ENCODE measurements at regions not wholly inside any gene's neighbourhood (a gene's known extent, or its start where the extent isn't known, plus 50 kb on each side); places are given as distances from the start of the nearest gene placed in this dataset.

DNA sequence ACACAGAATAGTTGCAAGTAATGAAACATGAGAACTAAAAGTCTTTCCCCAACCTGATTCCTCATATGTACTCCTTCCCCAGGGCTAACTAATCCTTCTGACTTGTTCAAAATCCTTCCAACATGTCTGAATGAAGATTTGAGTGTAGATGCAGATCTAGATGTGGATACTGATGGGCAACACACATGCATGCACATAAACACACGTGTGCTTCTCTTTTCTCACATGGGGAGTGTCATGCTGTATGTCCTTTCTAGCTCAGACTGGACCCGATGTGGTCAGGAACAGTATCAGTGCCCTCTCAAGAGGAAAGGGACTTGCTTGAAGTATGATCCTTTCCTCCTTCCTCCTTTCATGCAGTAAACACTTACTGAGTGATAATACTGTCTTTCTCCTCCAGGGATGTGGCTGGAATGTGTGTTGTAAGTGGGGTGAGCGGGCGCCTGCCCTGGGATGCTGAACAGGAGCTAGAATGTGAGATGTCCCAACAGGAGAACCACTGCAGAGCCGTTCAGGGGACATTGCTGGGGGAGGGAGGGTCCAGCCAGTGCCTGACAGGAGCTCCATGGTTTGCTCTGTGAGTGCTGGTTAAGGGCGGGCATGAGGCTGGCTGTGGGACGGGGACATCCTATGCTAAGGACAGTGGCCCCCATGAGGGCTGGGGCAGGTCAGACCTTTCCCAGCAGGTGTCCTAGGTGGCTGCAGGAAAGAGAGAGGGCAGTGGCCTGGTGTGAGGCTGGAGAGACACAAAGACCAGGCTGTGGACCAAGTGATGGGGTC is 146.9 kb downstream of the TEX29 start:
- Histone ChIP-seq H3K4me1 (replicated peaks) (no peaks in the 10 kb centered on the region), H3K4me3 (no peak overlapping the region), H3K27me3 (replicated peaks) (peaks cover 96% of the 10 kb centered on the region), H3K36me3 (no peaks in the 10 kb centered on the region), H3K9me3 (replicated peaks) (peaks cover 3% of the 10 kb centered on the region; the same call in 1 of the 2 replicates), H3K27ac (no peak overlapping the region)
- peak in 1 of 2 experiments; percentile 50 for DNase-seq (ENCODE audit: low read depth in 1 of 2, low spot score in 2 of 2)

DNA sequence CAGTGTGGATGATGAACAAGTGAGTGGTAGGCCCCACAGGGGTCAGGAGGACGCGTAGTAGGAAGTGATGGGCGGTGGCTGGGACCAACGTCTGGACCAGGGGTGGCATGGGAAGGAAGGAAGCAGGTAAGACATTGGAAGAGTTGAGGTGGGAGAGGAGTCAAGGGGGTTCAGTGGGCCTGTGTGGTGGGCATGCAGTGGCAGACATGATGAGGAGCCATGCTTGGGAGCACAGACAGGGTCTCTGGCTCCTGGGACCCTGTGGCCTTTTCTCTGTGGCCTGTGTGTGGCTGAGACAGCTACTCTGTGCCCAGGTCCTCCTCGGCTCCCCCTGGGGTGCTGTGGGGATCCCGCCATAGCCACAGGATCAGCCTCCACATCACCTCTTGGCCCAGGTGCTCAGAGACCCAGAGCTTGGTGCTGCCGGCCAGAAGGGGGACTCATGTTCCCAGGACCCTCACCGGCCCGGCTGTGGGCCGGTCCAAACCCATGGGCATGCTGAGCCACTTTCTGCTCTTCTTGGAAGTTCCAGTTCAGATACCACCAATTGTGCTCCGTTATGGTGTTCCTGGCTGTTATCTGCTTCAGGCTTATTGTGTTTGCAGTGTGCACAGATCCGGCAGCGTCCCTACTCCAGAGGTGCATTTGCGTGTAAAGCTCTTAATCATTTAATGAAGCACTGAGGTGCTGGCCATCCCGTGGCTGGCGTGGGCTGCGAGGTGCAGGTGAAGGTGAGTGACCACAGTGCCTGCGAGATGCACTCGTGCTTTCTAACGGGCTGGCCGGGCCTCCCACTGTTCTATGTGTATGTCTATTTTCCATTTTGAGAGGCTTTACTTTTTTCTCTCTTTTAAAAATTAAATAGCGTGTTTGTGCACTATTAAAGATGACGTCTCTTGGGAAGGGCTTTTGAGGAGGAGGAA is 147.9 kb downstream of the TEX29 start:
- no peak overlapping the region for H3K27ac ChIP-seq
- H3K9me3 ChIP-seq (replicated peaks) = peaks cover 3% of the 10 kb centered on the region; the same call in 1 of the 2 replicates
- H3K36me3 ChIP-seq = no peaks in the 10 kb centered on the region
- no peaks in the 10 kb centered on the region for H3K4me1 ChIP-seq (replicated peaks)
- DNase-seq (ENCODE audit: low read depth in 1 of 2, low spot score in 2 of 2) = peak in 1 of 2 experiments; percentile 54
- H3K4me3 ChIP-seq = no peak overlapping the region
- peaks cover 96% of the 10 kb centered on the region for H3K27me3 ChIP-seq (replicated peaks)

DNA sequence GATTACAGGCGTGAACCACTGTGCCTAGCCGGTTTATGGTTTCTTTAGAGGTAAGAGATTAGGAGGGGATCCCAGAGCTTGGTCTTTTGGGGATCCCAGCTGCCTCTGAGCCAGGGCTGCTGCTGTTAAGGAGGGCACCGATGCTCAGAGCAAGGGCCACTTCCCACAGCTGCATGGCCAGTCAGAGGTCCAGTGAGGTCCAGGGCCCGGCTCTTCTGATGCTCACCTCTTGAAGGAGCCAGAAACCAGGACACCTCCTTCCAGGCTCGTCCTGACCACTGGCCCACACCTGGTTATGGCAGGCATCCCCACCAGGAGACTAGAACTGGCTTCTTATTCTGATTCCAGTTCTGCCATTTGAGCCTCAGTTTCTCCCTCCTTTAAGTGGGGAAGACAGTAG is 149.0 kb downstream of the TEX29 start:
- peaks cover 3% of the 10 kb centered on the region; the same call in 1 of the 2 replicates for H3K9me3 ChIP-seq (replicated peaks)
- no peak overlapping the region for H3K27ac ChIP-seq
- no peaks in the 10 kb centered on the region for H3K36me3 ChIP-seq
- no peak overlapping the region for H3K4me3 ChIP-seq
- no peaks in the 10 kb centered on the region for H3K4me1 ChIP-seq (replicated peaks)
- H3K27me3 ChIP-seq (replicated peaks) = peaks cover 94% of the 10 kb centered on the region
- peak in 1 of 2 experiments; percentile 45 for DNase-seq (ENCODE audit: low read depth in 1 of 2, low spot score in 2 of 2)

- H3K4me3 ChIP-seq = no peak overlapping the region
- H3K36me3 ChIP-seq = no peaks in the 10 kb centered on the region
- no peak for DNase-seq (ENCODE audit: low read depth in 1 of 2, low spot score in 2 of 2)
- H3K27me3 ChIP-seq (replicated peaks) = peaks cover 88% of the 10 kb centered on the region
- no peak overlapping the region for H3K27ac ChIP-seq
- peaks cover 3% of the 10 kb centered on the region; the same call in 1 of the 2 replicates for H3K9me3 ChIP-seq (replicated peaks)
- H3K4me1 ChIP-seq (replicated peaks) = no peaks in the 10 kb centered on the region
These were observed 149.6 kb downstream of the TEX29 start for GRCh38 chr13:111469916-111470506.

GRCh38 chr13:111470933-111471332 is 150.5 kb downstream of the TEX29 start:
- H3K4me1 ChIP-seq (replicated peaks) = no peaks in the 10 kb centered on the region
- H3K27me3 ChIP-seq (replicated peaks) = peaks cover 81% of the 10 kb centered on the region
- H3K27ac ChIP-seq = no peak overlapping the region
- DNase-seq (ENCODE audit: low read depth in 1 of 2, low spot score in 2 of 2) = peak in 1 of 2 experiments; percentile 52
- 0 out of 2 replicates have a peak, but pooled peaks cover 3% of the 10 kb centered on the region for H3K9me3 ChIP-seq (replicated peaks)
- H3K36me3 ChIP-seq = no peaks in the 10 kb centered on the region
- no peak overlapping the region for H3K4me3 ChIP-seq

- Histone ChIP-seq H3K27me3 (replicated peaks) (peaks cover 70% of the 10 kb centered on the region), H3K4me3 (no peak overlapping the region), H3K27ac (no peak overlapping the region), H3K4me1 (replicated peaks) (no peaks in the 10 kb centered on the region), H3K9me3 (replicated peaks) (0 out of 2 replicates have a peak, but pooled peaks cover 3% of the 10 kb centered on the region), H3K36me3 (no peaks in the 10 kb centered on the region)
- peak in 1 of 2 experiments; percentile 55 for DNase-seq (ENCODE audit: low read depth in 1 of 2, low spot score in 2 of 2)
These were observed 151.6 kb downstream of the TEX29 start for GRCh38 chr13:111472083-111472482.

GRCh38 chr13:111472559-111473460 is 152.4 kb downstream of the TEX29 start:
- H3K27me3 ChIP-seq (replicated peaks) = peaks cover 67% of the 10 kb centered on the region
- no peak overlapping the region for H3K4me3 ChIP-seq
- no peaks in the 10 kb centered on the region for H3K36me3 ChIP-seq
- peak in 1 of 2 experiments; percentile 57 for DNase-seq (ENCODE audit: low read depth in 1 of 2, low spot score in 2 of 2)
- H3K4me1 ChIP-seq (replicated peaks) = no peaks in the 10 kb centered on the region
- no peak overlapping the region for H3K27ac ChIP-seq
- no peaks in the 10 kb centered on the region for H3K9me3 ChIP-seq (replicated peaks)

GRCh38 chr13:111474136-111475002 is 153.9 kb downstream of the TEX29 start:
- H3K4me3 ChIP-seq = no peak overlapping the region
- H3K27me3 ChIP-seq (replicated peaks) = peaks cover 66% of the 10 kb centered on the region
- H3K36me3 ChIP-seq = no peaks in the 10 kb centered on the region
- no peak overlapping the region for H3K27ac ChIP-seq
- H3K9me3 ChIP-seq (replicated peaks) = no peaks in the 10 kb centered on the region
- DNase-seq (ENCODE audit: low read depth in 1 of 2, low spot score in 2 of 2) = peak; percentile 45 to 52
- H3K4me1 ChIP-seq (replicated peaks) = no peaks in the 10 kb centered on the region

DNA sequence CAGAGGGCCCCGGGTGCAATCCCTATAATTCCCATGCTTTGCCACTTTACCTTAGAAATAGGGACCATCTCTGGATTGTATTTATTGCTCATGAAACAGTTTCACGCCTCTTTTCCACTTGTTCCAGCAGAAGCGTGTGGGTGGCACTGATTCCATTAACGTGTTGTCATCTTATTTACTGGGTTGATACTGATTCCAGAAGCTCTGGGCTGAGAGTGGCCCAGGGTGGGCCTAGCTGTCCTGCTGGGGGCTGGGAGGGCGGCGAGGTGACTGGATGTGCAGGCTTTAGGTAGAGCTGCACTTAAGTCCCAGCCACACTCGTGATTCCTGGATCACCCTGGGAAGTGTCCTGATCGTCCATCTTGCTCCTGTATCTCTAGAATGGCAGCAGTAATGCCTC is 155.0 kb downstream of the TEX29 start:
- Histone ChIP-seq H3K9me3 (replicated peaks) (no peaks in the 10 kb centered on the region), H3K36me3 (no peaks in the 10 kb centered on the region), H3K4me1 (replicated peaks) (no peaks in the 10 kb centered on the region), H3K4me3 (no peak overlapping the region), H3K27me3 (replicated peaks) (peaks cover 66% of the 10 kb centered on the region), H3K27ac (no peak overlapping the region)
- DNase-seq (ENCODE audit: low read depth in 1 of 2, low spot score in 2 of 2) = peak in 1 of 2 experiments; percentile 41

DNA sequence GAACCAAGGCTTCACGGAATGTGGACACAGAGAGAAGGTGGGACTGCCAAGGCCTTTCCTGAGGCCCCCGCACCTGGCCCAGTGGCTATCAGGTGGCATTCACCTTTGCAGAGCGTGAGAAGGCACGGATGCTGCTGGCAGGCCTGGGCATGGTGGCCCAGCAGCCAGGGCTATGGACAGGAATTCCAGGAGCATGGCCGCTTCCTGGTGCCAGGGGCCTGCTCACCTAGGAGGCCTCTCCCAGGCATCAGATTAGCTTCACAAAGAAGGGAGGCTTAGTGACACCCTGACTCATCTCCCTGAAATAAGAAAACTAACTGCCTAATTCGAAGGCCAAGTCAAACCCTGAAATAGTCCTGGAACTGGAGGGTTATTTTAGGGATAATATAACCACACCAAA is 155.8 kb downstream of the TEX29 start:
- H3K4me1 ChIP-seq (replicated peaks) = no peaks in the 10 kb centered on the region
- no peaks in the 10 kb centered on the region for H3K36me3 ChIP-seq
- H3K27ac ChIP-seq = no peak overlapping the region
- peaks cover 66% of the 10 kb centered on the region for H3K27me3 ChIP-seq (replicated peaks)
- no peaks in the 10 kb centered on the region for H3K9me3 ChIP-seq (replicated peaks)
- no peak overlapping the region for H3K4me3 ChIP-seq
- peak in 1 of 2 experiments; percentile 42 for DNase-seq (ENCODE audit: low read depth in 1 of 2, low spot score in 2 of 2)

- Histone ChIP-seq H3K27ac (no peak overlapping the region), H3K9me3 (replicated peaks) (no peaks in the 10 kb centered on the region), H3K27me3 (replicated peaks) (peaks cover 65% of the 10 kb centered on the region), H3K36me3 (no peaks in the 10 kb centered on the region), H3K4me1 (replicated peaks) (no peaks in the 10 kb centered on the region), H3K4me3 (no peak overlapping the region)
- DNase-seq (ENCODE audit: low read depth in 1 of 2, low spot score in 2 of 2) = peak in 1 of 2 experiments; percentile 42
These were observed 159.0 kb downstream of the TEX29 start for GRCh38 chr13:111479412-111479811.

DNA sequence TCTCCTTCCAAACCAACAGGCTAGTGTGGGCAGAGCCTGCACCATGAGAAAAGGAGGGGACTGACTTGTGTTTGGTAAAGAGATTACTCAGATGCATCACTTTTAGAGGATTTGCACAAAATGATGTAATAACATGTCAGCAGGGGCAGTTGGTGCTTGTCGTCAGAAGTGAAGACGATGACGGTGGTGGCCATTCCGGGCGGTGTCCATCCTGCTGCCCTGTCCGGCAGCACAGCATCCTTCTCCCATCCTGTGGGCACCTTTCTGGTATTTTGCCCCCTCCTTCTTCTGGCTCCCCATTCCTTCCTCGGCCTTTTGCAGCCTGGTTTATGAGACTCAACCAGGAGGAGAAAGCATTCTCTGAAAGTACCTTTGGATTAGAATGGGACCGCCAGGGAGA is 160.1 kb downstream of the TEX29 start:
- Histone ChIP-seq H3K4me3 (no peak overlapping the region), H3K36me3 (no peaks in the 10 kb centered on the region), H3K27me3 (replicated peaks) (peaks cover 76% of the 10 kb centered on the region), H3K27ac (no peak overlapping the region), H3K4me1 (replicated peaks) (no peaks in the 10 kb centered on the region), H3K9me3 (replicated peaks) (peaks cover 3% of the 10 kb centered on the region; the same call in 1 of the 2 replicates)
- peak in 1 of 2 experiments; percentile 43 for DNase-seq (ENCODE audit: low read depth in 1 of 2, low spot score in 2 of 2)
